ENCODE measurements at regions not wholly inside any gene's neighbourhood (a gene's known extent, or its start where the extent isn't known, plus 50 kb on each side); places are given as distances from the start of the nearest gene placed in this dataset.

GRCh38 chr4:130054908-130055307 lies 959.0 kb downstream of the C4orf33 start:
- DNase-seq (ENCODE audit: extremely low spot score in 2 of 2) = no peak
- Histone ChIP-seq H3K4me3 (no peak overlapping the region), H3K9me3 (no peaks in the 10 kb centered on the region), H3K4me1 (no peaks in the 10 kb centered on the region), H3K36me3 (no peaks in the 10 kb centered on the region), H3K27ac (no peak overlapping the region), H3K27me3 (no peaks in the 10 kb centered on the region)
- intact Hi-C loops (cut with DNase I) = no loop called here
- TF ChIP-seq POLR2A (IDR thresholded peaks at IDR 0.05) (no peak), POLR2AphosphoS5 (IDR thresholded peaks at IDR 0.05; ENCODE audit: insufficient read depth in 1 of 2, low read depth in 1 of 2) (no peak), CTCF (IDR thresholded peaks at IDR 0.05) (no peak)

GRCh38 chr4:130056286-130056685 lies 960.3 kb downstream of the C4orf33 start:
- Histone ChIP-seq H3K4me1 (no peaks in the 10 kb centered on the region), H3K36me3 (no peaks in the 10 kb centered on the region), H3K27ac (no peak overlapping the region), H3K27me3 (no peaks in the 10 kb centered on the region), H3K4me3 (no peak overlapping the region), H3K9me3 (no peaks in the 10 kb centered on the region)
- DNase-seq (ENCODE audit: extremely low spot score in 2 of 2) = no peak
- intact Hi-C loops (cut with DNase I) = no loop called here
- TF ChIP-seq POLR2AphosphoS5 (IDR thresholded peaks at IDR 0.05; ENCODE audit: insufficient read depth in 1 of 2, low read depth in 1 of 2) (no peak), POLR2A (IDR thresholded peaks at IDR 0.05) (no peak), CTCF (IDR thresholded peaks at IDR 0.05) (no peak)

GRCh38 chr4:130064471-130064870 lies 968.5 kb downstream of the C4orf33 start:
- intact Hi-C loops (cut with DNase I) = no loop called here
- H3K27me3 ChIP-seq = no peaks in the 10 kb centered on the region
- H3K27ac ChIP-seq = no peak overlapping the region
- H3K9me3 ChIP-seq = no peaks in the 10 kb centered on the region
- TF ChIP-seq POLR2A (IDR thresholded peaks at IDR 0.05) (no peak), POLR2AphosphoS5 (IDR thresholded peaks at IDR 0.05; ENCODE audit: insufficient read depth in 1 of 2, low read depth in 1 of 2) (no peak), CTCF (IDR thresholded peaks at IDR 0.05) (no peak)
- DNase-seq (ENCODE audit: extremely low spot score in 2 of 2) = no peak
- H3K4me1 ChIP-seq = no peaks in the 10 kb centered on the region
- no peak overlapping the region for H3K4me3 ChIP-seq
- H3K36me3 ChIP-seq = no peaks in the 10 kb centered on the region

GRCh38 chr4:130067419-130067818 lies 971.5 kb downstream of the C4orf33 start:
- no peak for TF ChIP-seq POLR2A (IDR thresholded peaks at IDR 0.05)
- no peak for TF ChIP-seq POLR2AphosphoS5 (IDR thresholded peaks at IDR 0.05; ENCODE audit: insufficient read depth in 1 of 2, low read depth in 1 of 2)
- no peak for TF ChIP-seq CTCF (IDR thresholded peaks at IDR 0.05)
- intact Hi-C loops (cut with DNase I) = no loop called here
- Histone ChIP-seq H3K27me3 (no peaks in the 10 kb centered on the region), H3K27ac (no peak overlapping the region), H3K36me3 (no peaks in the 10 kb centered on the region), H3K9me3 (no peaks in the 10 kb centered on the region), H3K4me1 (no peaks in the 10 kb centered on the region), H3K4me3 (no peak overlapping the region)
- DNase-seq (ENCODE audit: extremely low spot score in 2 of 2) = no peak

- Histone ChIP-seq H3K9me3 (no peaks in the 10 kb centered on the region), H3K36me3 (no peaks in the 10 kb centered on the region), H3K4me1 (no peaks in the 10 kb centered on the region), H3K27me3 (no peaks in the 10 kb centered on the region), H3K27ac (no peak overlapping the region), H3K4me3 (no peak overlapping the region)
- TF ChIP-seq POLR2AphosphoS5 (IDR thresholded peaks at IDR 0.05; ENCODE audit: insufficient read depth in 1 of 2, low read depth in 1 of 2) (no peak), POLR2A (IDR thresholded peaks at IDR 0.05) (no peak), CTCF (IDR thresholded peaks at IDR 0.05) (no peak)
- intact Hi-C loops (cut with DNase I) = no loop called here
- no peak for DNase-seq (ENCODE audit: extremely low spot score in 2 of 2)
Observed at GRCh38 chr4:130068072-130068471, 972.1 kb downstream of the C4orf33 start.

Measured in vagina (tissue), 2 donors.